HL-60 (cell line): ENCODE measurements at regions not wholly inside any gene's neighbourhood (a gene's known extent, or its start where the extent isn't known, plus 50 kb on each side); places are given as distances from the start of the nearest gene placed in this dataset.

Experiments
- DNase-seq, 2 experiments: peaks; one replicate each; pipeline ENCODE4 v3.0.0-alpha.2; 2010 to 2020; ENCODE audit warnings: low read depth in 1 of 2, low spot score in 1 of 2
- H3K27ac ChIP-seq: fragments of 250-450 bp; sonication (Bioruptor Pico); replicated peaks from 2 replicates; pipeline ENCODE4 v1.5.1; 2020; ENCODE audit warnings: mild to moderate bottlenecking, moderate library complexity
- H3K27me3 ChIP-seq: fragments of 250-450 bp; sonication (Bioruptor Pico); 2 replicates; pipeline ENCODE4 v1.5.1; 2021; ENCODE audit warnings: mild to moderate bottlenecking, moderate library complexity; ENCODE audit not compliant: insufficient read depth, poor library complexity, severe bottlenecking
- H3K4me3 ChIP-seq: replicated peaks from 2 replicates; pipeline ENCODE4 v1.5.1; 2011; ENCODE audit warnings: mild to moderate bottlenecking, control low read depth, low read length; ENCODE audit not compliant: insufficient read depth
- CTCF ChIP-seq: IDR thresholded peaks from one replicate; pipeline ENCODE4 v1.5.1; 2011; ENCODE audit warnings: low read length, control low read depth, inconsistent platforms; ENCODE audit not compliant: insufficient read depth
- GABPA ChIP-seq: IDR thresholded peaks from 2 replicates; pipeline ENCODE4 v1.6.1; 2012; ENCODE audit warnings: low read depth
- POLR2AphosphoS5 ChIP-seq: IDR thresholded peaks from 2 replicates; pipeline ENCODE4 v1.6.1; 2012; ENCODE audit warnings: low read depth
- SPI1 ChIP-seq: IDR thresholded peaks from 2 replicates; pipeline ENCODE4 v1.6.1; 2012; ENCODE audit warnings: low read depth, mild to moderate bottlenecking, borderline replicate concordance
- TF ChIP-seq, protein P1 (sequence below): IDR thresholded peaks from 2 replicates; pipeline ENCODE4 v1.6.1; 2012; ENCODE audit warnings: low read depth; ENCODE audit not compliant: insufficient replicate concordance

DNA sequence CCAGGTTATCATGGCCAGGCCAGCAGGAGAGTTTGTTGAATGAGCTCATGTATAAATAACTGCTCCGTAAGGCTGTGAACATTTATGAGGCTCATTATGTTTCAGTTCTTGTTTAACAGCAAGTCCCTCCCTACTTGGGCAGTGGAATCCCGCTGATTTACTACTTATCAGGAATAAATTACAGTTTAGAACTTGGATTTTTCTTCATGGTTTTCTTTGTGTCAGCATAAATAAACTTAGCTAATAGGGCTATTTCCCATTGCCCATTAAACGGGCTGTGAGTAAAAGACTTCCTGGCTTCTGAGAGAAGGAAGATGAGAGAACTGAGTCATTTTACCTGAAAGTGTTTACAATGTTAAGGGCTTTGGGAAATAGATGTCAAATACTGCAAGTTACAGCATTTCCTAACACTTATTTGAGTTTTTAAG lies 701.6 kb upstream of the ANKRD30A start:
- TF ChIP-seq SPI1: no peak
- TF ChIP-seq, protein P1, sequence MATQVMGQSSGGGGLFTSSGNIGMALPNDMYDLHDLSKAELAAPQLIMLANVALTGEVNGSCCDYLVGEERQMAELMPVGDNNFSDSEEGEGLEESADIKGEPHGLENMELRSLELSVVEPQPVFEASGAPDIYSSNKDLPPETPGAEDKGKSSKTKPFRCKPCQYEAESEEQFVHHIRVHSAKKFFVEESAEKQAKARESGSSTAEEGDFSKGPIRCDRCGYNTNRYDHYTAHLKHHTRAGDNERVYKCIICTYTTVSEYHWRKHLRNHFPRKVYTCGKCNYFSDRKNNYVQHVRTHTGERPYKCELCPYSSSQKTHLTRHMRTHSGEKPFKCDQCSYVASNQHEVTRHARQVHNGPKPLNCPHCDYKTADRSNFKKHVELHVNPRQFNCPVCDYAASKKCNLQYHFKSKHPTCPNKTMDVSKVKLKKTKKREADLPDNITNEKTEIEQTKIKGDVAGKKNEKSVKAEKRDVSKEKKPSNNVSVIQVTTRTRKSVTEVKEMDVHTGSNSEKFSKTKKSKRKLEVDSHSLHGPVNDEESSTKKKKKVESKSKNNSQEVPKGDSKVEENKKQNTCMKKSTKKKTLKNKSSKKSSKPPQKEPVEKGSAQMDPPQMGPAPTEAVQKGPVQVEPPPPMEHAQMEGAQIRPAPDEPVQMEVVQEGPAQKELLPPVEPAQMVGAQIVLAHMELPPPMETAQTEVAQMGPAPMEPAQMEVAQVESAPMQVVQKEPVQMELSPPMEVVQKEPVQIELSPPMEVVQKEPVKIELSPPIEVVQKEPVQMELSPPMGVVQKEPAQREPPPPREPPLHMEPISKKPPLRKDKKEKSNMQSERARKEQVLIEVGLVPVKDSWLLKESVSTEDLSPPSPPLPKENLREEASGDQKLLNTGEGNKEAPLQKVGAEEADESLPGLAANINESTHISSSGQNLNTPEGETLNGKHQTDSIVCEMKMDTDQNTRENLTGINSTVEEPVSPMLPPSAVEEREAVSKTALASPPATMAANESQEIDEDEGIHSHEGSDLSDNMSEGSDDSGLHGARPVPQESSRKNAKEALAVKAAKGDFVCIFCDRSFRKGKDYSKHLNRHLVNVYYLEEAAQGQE: no peak
- no peak for TF ChIP-seq POLR2AphosphoS5
- no peak for TF ChIP-seq GABPA
- TF ChIP-seq CTCF: no peak
- DNase-seq: no peak
- no peak overlapping the region for H3K4me3 ChIP-seq
- H3K27me3 ChIP-seq: no peaks in the 10 kb centered on the region
- H3K27ac ChIP-seq: no peak overlapping the region

DNA sequence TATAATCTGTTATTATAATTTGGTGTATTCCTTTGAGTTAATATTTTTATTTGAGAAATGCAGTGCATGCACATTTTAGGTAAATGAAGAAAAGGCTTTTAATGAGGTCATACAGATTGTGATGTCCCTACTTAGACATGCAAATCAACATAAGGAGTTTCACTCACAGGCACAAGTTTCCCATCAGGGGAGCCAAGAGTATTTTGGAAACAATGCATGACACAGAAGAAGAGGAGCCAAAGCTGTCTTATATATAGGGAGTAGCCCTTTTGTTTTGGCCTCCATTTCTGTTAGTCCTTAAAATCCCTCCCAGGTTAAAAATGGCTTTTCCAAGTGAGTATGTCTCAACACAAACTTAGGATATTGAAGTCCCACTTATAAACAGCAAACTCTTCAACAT lies 703.4 kb upstream of the ANKRD30A start:
- DNase-seq: no peak
- H3K27ac ChIP-seq: no peak overlapping the region
- H3K27me3 ChIP-seq: no peaks in the 10 kb centered on the region
- no peak overlapping the region for H3K4me3 ChIP-seq
- no peak for TF ChIP-seq GABPA
- TF ChIP-seq SPI1: no peak
- TF ChIP-seq CTCF: no peak
- TF ChIP-seq, protein P1: no peak
- no peak for TF ChIP-seq POLR2AphosphoS5

- no peaks in the 10 kb centered on the region for H3K27me3 ChIP-seq
- no peak overlapping the region for H3K27ac ChIP-seq
- TF ChIP-seq, protein P1: no peak
- TF ChIP-seq POLR2AphosphoS5 (no peak), CTCF (no peak), GABPA (no peak)
- H3K4me3 ChIP-seq: no peak overlapping the region
- no peak for DNase-seq
These were observed 708.9 kb upstream of the ANKRD30A start for GRCh38 chr10:36416513-36416912.
